ENCODE measurements at regions not wholly inside any gene's neighbourhood (a gene's known extent, or its start where the extent isn't known, plus 50 kb on each side); places are given as distances from the start of the nearest gene placed in this dataset.

- ATAC-seq (ENCODE audit: insufficient read depth, low read depth) (no peak), DNase-seq (peak; percentile 51)
- Histone ChIP-seq H3K27me3 (ENCODE audit: insufficient read depth, low read length, poor library complexity) (no peaks in the 10 kb centered on the region), H3K4me3 (ENCODE audit: low read depth in 1 of 2, low read length in 2 of 2) (no peak overlapping the region), H4K20me1 (ENCODE audit: insufficient read depth, low read length) (no peaks in the 10 kb centered on the region), H3K27ac (ENCODE audit: low read length) (no peak overlapping the region), H3K4me1 (ENCODE audit: insufficient read depth, low read length) (no peaks in the 10 kb centered on the region), H2AFZ (ENCODE audit: low read depth, low read length) (no peak overlapping the region), H3K9me3 (ENCODE audit: insufficient read depth, low read length, severe bottlenecking) (no peaks in the 10 kb centered on the region), H3K79me2 (ENCODE audit: insufficient read depth, low read length) (no peaks in the 10 kb centered on the region), H3K4me2 (ENCODE audit: insufficient read depth, low read length) (no peak overlapping the region), H3K9ac (ENCODE audit: low read depth, low read length) (no peak overlapping the region), H3K36me3 (ENCODE audit: insufficient read depth, low read length) (no peaks in the 10 kb centered on the region)
- TF ChIP-seq EZH2 (IDR thresholded peaks at IDR 0.05; ENCODE audit: borderline replicate concordance, low read depth, low read length, severe bottlenecking), result no peak
- TF ChIP-seq, protein P1, sequence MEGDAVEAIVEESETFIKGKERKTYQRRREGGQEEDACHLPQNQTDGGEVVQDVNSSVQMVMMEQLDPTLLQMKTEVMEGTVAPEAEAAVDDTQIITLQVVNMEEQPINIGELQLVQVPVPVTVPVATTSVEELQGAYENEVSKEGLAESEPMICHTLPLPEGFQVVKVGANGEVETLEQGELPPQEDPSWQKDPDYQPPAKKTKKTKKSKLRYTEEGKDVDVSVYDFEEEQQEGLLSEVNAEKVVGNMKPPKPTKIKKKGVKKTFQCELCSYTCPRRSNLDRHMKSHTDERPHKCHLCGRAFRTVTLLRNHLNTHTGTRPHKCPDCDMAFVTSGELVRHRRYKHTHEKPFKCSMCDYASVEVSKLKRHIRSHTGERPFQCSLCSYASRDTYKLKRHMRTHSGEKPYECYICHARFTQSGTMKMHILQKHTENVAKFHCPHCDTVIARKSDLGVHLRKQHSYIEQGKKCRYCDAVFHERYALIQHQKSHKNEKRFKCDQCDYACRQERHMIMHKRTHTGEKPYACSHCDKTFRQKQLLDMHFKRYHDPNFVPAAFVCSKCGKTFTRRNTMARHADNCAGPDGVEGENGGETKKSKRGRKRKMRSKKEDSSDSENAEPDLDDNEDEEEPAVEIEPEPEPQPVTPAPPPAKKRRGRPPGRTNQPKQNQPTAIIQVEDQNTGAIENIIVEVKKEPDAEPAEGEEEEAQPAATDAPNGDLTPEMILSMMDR (IDR thresholded peaks at IDR 0.05; ENCODE audit: borderline replicate concordance, extremely low read depth, low read length, poor library complexity, severe bottlenecking), result peak; percentile 72
Measured at GRCh38 chr3:104564045-104564643, 802.6 kb upstream of the ALCAM start.

DNA sequence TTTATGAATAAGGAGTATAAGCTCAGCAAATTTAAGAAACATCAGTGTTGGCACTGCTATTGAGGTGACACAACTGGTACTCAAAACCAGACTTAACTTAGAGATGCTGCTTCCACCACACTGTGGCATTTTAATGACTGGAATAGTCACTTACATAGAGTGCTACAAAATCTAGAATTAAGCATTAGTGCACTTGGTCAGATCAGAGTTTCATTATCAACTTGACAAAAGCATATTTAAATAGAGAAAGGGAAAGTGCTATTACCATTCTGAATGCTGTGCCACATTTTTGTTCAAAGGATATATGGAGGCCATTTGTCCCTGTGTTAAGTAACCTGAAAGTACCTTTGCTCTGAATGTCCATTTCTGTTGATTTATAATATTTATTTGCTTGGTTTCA is 800.7 kb upstream of the ALCAM start:
- TF ChIP-seq EZH2 (IDR thresholded peaks at IDR 0.05; ENCODE audit: borderline replicate concordance, low read depth, low read length, severe bottlenecking), result no peak
- Histone ChIP-seq H3K9me3 (ENCODE audit: insufficient read depth, low read length, severe bottlenecking) (no peaks in the 10 kb centered on the region), H3K4me2 (ENCODE audit: insufficient read depth, low read length) (no peak overlapping the region), H3K4me3 (ENCODE audit: low read depth in 1 of 2, low read length in 2 of 2) (no peak overlapping the region), H3K27me3 (ENCODE audit: insufficient read depth, low read length, poor library complexity) (no peaks in the 10 kb centered on the region), H3K9ac (ENCODE audit: low read depth, low read length) (no peak overlapping the region), H4K20me1 (ENCODE audit: insufficient read depth, low read length) (no peaks in the 10 kb centered on the region), H3K79me2 (ENCODE audit: insufficient read depth, low read length) (no peaks in the 10 kb centered on the region), H3K4me1 (ENCODE audit: insufficient read depth, low read length) (no peaks in the 10 kb centered on the region), H3K36me3 (ENCODE audit: insufficient read depth, low read length) (no peaks in the 10 kb centered on the region), H3K27ac (ENCODE audit: low read length) (no peak overlapping the region), H2AFZ (ENCODE audit: low read depth, low read length) (no peak overlapping the region)
- ATAC-seq (ENCODE audit: insufficient read depth, low read depth) (no peak), DNase-seq (no peak)

DNA sequence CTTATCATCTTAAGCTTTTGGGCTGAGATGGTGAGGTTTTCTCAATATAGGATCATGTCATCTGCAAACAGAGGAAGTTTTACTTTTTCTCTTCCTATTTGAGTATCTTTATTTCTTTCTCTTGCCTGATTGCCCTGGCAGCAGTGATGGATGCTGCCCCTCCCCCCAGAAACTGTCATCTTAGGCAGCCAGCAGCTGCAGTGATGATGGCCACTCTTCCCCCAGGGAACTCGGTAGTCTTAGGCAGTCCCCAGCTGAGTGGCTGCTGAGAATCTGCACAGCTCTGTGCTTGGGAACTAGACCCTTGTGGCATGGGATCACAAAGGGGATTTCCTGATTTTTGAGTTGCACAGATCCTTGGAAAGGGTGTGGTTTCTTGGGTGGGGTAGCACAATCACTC is 791.1 kb upstream of the ALCAM start:
- no peaks in the 10 kb centered on the region for H3K4me1 ChIP-seq (ENCODE audit: insufficient read depth, low read length)
- no peak overlapping the region for H3K9ac ChIP-seq (ENCODE audit: low read depth, low read length)
- ATAC-seq (ENCODE audit: insufficient read depth, low read depth) (no peak), DNase-seq (no peak)
- TF ChIP-seq EZH2 (IDR thresholded peaks at IDR 0.05; ENCODE audit: borderline replicate concordance, low read depth, low read length, severe bottlenecking), result no peak
- TF ChIP-seq, protein P1 (IDR thresholded peaks at IDR 0.05; ENCODE audit: borderline replicate concordance, extremely low read depth, low read length, poor library complexity, severe bottlenecking), result no peak
- H3K9me3 ChIP-seq (ENCODE audit: insufficient read depth, low read length, severe bottlenecking), result peaks cover 26% of the 10 kb centered on the region
- no peak overlapping the region for H2AFZ ChIP-seq (ENCODE audit: low read depth, low read length)
- no peaks in the 10 kb centered on the region for H3K79me2 ChIP-seq (ENCODE audit: insufficient read depth, low read length)
- H3K27me3 ChIP-seq (ENCODE audit: insufficient read depth, low read length, poor library complexity), result no peaks in the 10 kb centered on the region
- H3K4me3 ChIP-seq (ENCODE audit: low read depth in 1 of 2, low read length in 2 of 2), result no peak overlapping the region
- H3K4me2 ChIP-seq (ENCODE audit: insufficient read depth, low read length), result no peak overlapping the region
- no peak overlapping the region for H3K27ac ChIP-seq (ENCODE audit: low read length)
- no peaks in the 10 kb centered on the region for H4K20me1 ChIP-seq (ENCODE audit: insufficient read depth, low read length)
- no peaks in the 10 kb centered on the region for H3K36me3 ChIP-seq (ENCODE audit: insufficient read depth, low read length)

GRCh38 chr3:104578558-104578957 is 788.2 kb upstream of the ALCAM start:
- no peak for ATAC-seq (ENCODE audit: insufficient read depth, low read depth)
- DNase-seq, result peak; percentile 12
- Histone ChIP-seq H3K4me1 (ENCODE audit: insufficient read depth, low read length) (no peaks in the 10 kb centered on the region), H2AFZ (ENCODE audit: low read depth, low read length) (no peak overlapping the region), H4K20me1 (ENCODE audit: insufficient read depth, low read length) (no peaks in the 10 kb centered on the region), H3K27ac (ENCODE audit: low read length) (no peak overlapping the region), H3K4me3 (ENCODE audit: low read depth in 1 of 2, low read length in 2 of 2) (no peak overlapping the region), H3K79me2 (ENCODE audit: insufficient read depth, low read length) (no peaks in the 10 kb centered on the region), H3K4me2 (ENCODE audit: insufficient read depth, low read length) (no peak overlapping the region), H3K27me3 (ENCODE audit: insufficient read depth, low read length, poor library complexity) (no peaks in the 10 kb centered on the region), H3K9me3 (ENCODE audit: insufficient read depth, low read length, severe bottlenecking) (peaks cover 26% of the 10 kb centered on the region), H3K36me3 (ENCODE audit: insufficient read depth, low read length) (no peaks in the 10 kb centered on the region), H3K9ac (ENCODE audit: low read depth, low read length) (no peak overlapping the region)
- no peak for TF ChIP-seq EZH2 (IDR thresholded peaks at IDR 0.05; ENCODE audit: borderline replicate concordance, low read depth, low read length, severe bottlenecking)
- TF ChIP-seq, protein P1 (IDR thresholded peaks at IDR 0.05; ENCODE audit: borderline replicate concordance, extremely low read depth, low read length, poor library complexity, severe bottlenecking), result no peak
